A549 (cell line): ENCODE measurements at regions not wholly inside any gene's neighbourhood (a gene's known extent, or its start where the extent isn't known, plus 50 kb on each side); places are given as distances from the start of the nearest gene placed in this dataset.

Experiments
- ATAC-seq, 2 experiments: fragments of 200-7000 bp in 1 of 2; fragments of >200 bp in 1 of 2; cut with Nextera tagmentation in 1 of 2; cut with Tn5 transposase in 1 of 2; 3 replicates each; pipeline versions ENCODE4 v1.8.0 to v1.9.1; 2018 to 2020; ENCODE audit warnings: mild to moderate bottlenecking in 1 of 2, moderate library complexity in 1 of 2
- CTCF ChIA-PET: fragments of 300-600 bp; sonication (Branson Sonifier 250); formaldehyde crosslinking; extraction: SDS; loops from one replicate; lab custom pipeline; 2021; ENCODE audit warnings: antibody characterized with exemption, inconsistent platforms; lab: Yijun Ruan, JAX
- POLR2A ChIA-PET: fragments of 350-600 bp; formaldehyde crosslinking; extraction: SDS; loops from one replicate; lab custom pipeline; 2021; ENCODE audit warnings: antibody characterized with exemption, inconsistent platforms; lab: Yijun Ruan, JAX
- DNase-seq, 2 experiments: peaks; one replicate each; pipeline versions ENCODE4 v3.0.0 to v3.0.0-alpha.2; 2011 to 2016; ENCODE audit warnings: low read depth in 1 of 2, low spot score in 1 of 2
- FAIRE-seq: peaks from 2 replicates; lab custom pipeline; 2011; peaks lifted over from hg19 to GRCh38; lab: Jason Lieb, UNC
- H3K27ac ChIP-seq, 2 experiments: fragments of >200 bp; sonication (Bioruptor Twin); formaldehyde crosslinking; 3 replicates each; pipeline ENCODE4 v1.5.1; 2016 to 2017
- H3K4me1 ChIP-seq: fragments of >200 bp; sonication (Bioruptor Twin); formaldehyde crosslinking; 3 replicates; pipeline ENCODE4 v1.6.1; 2016
- H3K4me2 ChIP-seq: fragments of >200 bp; sonication (Bioruptor Twin); formaldehyde crosslinking; 3 replicates; pipeline ENCODE4 v1.6.1; 2016
- H3K4me3 ChIP-seq: fragments of >200 bp; sonication (Bioruptor Twin); formaldehyde crosslinking; 3 replicates; pipeline ENCODE4 v1.5.1; 2016
- H3K9me3 ChIP-seq: fragments of >200 bp; sonication (Bioruptor Twin); formaldehyde crosslinking; 3 replicates; pipeline ENCODE4 v1.6.1; 2016
- ATOH8 ChIP-seq: fragments of 250-450 bp; sonication (Bioruptor Pico); IDR thresholded peaks from 2 replicates; pipeline ENCODE4 v1.5.0; 2020; ENCODE audit warnings: low read depth, mild to moderate bottlenecking, moderate library complexity
- CBX2 ChIP-seq: fragments of 200-600 bp; sonication (generic); IDR thresholded peaks from 2 replicates; pipeline ENCODE4 v1.6.1; 2016; ENCODE audit warnings: low read depth, mild to moderate bottlenecking, borderline replicate concordance
- CHD2 ChIP-seq: fragments of 150-350 bp; IDR thresholded peaks from 2 replicates; pipeline ENCODE4 v1.6.1; 2014; ENCODE audit warnings: low read length; ENCODE audit not compliant: partially characterized antibody
- ELK1 ChIP-seq: fragments of 150-350 bp; IDR thresholded peaks from 2 replicates; pipeline ENCODE4 v1.6.1; 2014; ENCODE audit warnings: low read depth, mild to moderate bottlenecking, low read length
- FOSL2 ChIP-seq, 2 experiments: fragments of 450-650 bp in 1 of 2; fragments of >200 bp in 1 of 2; sonication (Bioruptor Twin) in 1 of 2; formaldehyde crosslinking; IDR thresholded peaks; 2 replicates each; pipeline versions ENCODE4 v1.5.0 to v1.6.1; 2016 to 2020; ENCODE audit warnings: mild to moderate bottlenecking in 1 of 2, moderate library complexity in 1 of 2
- FOXS1 ChIP-seq: fragments of 250-450 bp; sonication (Bioruptor Pico); IDR thresholded peaks from 2 replicates; pipeline ENCODE4 v1.5.0; 2020; ENCODE audit warnings: mild to moderate bottlenecking, moderate library complexity
- HEYL ChIP-seq: fragments of 250-450 bp; sonication (Bioruptor Pico); IDR thresholded peaks from 2 replicates; pipeline ENCODE4 v1.8.0; 2021; ENCODE audit warnings: mild to moderate bottlenecking, moderate library complexity
- HOXB13 ChIP-seq: fragments of 250-450 bp; sonication (Bioruptor Pico); IDR thresholded peaks from 2 replicates; pipeline ENCODE4 v1.5.0; 2020; ENCODE audit warnings: low read depth, mild to moderate bottlenecking, moderate library complexity
- JUN ChIP-seq, 2 experiments: fragments of >200 bp; sonication (Bioruptor Twin); formaldehyde crosslinking; IDR thresholded peaks; 2 replicates in 1 of 2; 3 replicates in 1 of 2; pipeline ENCODE4 v1.6.1; 2016 to 2017
- KDM5A ChIP-seq: fragments of 200-600 bp; sonication (generic); IDR thresholded peaks from 2 replicates; pipeline ENCODE4 v1.6.1; 2016; ENCODE audit warnings: antibody characterized with exemption, mild to moderate bottlenecking
- MAZ ChIP-seq: fragments of 150-350 bp; IDR thresholded peaks from 2 replicates; pipeline ENCODE4 v1.6.1; 2014; ENCODE audit warnings: antibody characterized with exemption, low read depth, low read length, borderline replicate concordance
- MYC ChIP-seq: IDR thresholded peaks from 2 replicates; pipeline ENCODE4 v1.6.1; 2012; ENCODE audit warnings: mild to moderate bottlenecking, inconsistent platforms, low read length, improper control_type of control experiment, borderline replicate concordance
- NFE2L2 ChIP-seq: fragments of 150-350 bp; conservative IDR thresholded peaks from 2 replicates; pipeline ENCODE4 v1.6.1; 2014; ENCODE audit warnings: low read length
- NPAS2 ChIP-seq: fragments of 250-450 bp; sonication (Bioruptor Pico); IDR thresholded peaks from 2 replicates; pipeline ENCODE4 v1.8.0; 2022; ENCODE audit warnings: mild to moderate bottlenecking, moderate library complexity, borderline replicate concordance
- NR3C1 ChIP-seq: fragments of >200 bp; sonication (Bioruptor Twin); formaldehyde crosslinking; IDR thresholded peaks from 3 replicates; pipeline ENCODE4 v1.6.1; 2017
- POLR2A ChIP-seq: IDR thresholded peaks from 2 replicates; pipeline ENCODE4 v1.6.1; 2012; ENCODE audit warnings: mild to moderate bottlenecking, low read length
- POLR2AphosphoS2 ChIP-seq: conservative IDR thresholded peaks from 2 replicates; pipeline ENCODE4 v1.6.1; 2012; ENCODE audit warnings: low read length, improper control_type of control experiment, inconsistent platforms
- RARB ChIP-seq: fragments of 250-450 bp; sonication (Bioruptor Pico); IDR thresholded peaks from 2 replicates; pipeline ENCODE4 v1.8.0; 2021; ENCODE audit warnings: mild to moderate bottlenecking, moderate library complexity
- RCOR1 ChIP-seq: fragments of 150-350 bp; IDR thresholded peaks from 2 replicates; pipeline ENCODE4 v1.6.1; 2014; ENCODE audit warnings: antibody characterized with exemption, low read length, low read depth
- TP53 ChIP-seq: fragments of 250-450 bp; sonication (Bioruptor Pico); IDR thresholded peaks from 2 replicates; pipeline ENCODE4 v1.5.0; 2021; ENCODE audit warnings: mild to moderate bottlenecking, moderate library complexity
- USF2 ChIP-seq: fragments of 450-650 bp; IDR thresholded peaks from 2 replicates; pipeline ENCODE4 v1.6.1; 2014; ENCODE audit warnings: antibody characterized with exemption
- ZNF302 ChIP-seq: fragments of 250-450 bp; sonication (Bioruptor Pico); IDR thresholded peaks from 2 replicates; pipeline ENCODE4 v1.9.0; 2021; ENCODE audit warnings: inconsistent platforms, mild to moderate bottlenecking, moderate library complexity
- ZSCAN20 ChIP-seq: fragments of 250-450 bp; sonication (Bioruptor Pico); IDR thresholded peaks from 2 replicates; pipeline ENCODE4 v1.8.0; 2022; ENCODE audit warnings: mild to moderate bottlenecking, moderate library complexity
- WGBS: methylation state at CpG from one replicate; pipeline ENCODE4 v1.1.6; 2017; ENCODE audit errors: missing lambda C conversion rate; 5-methylcytosine and 5-hydroxymethylcytosine counted together

GRCh38 chr2:47277187-47277586 lies 91.9 kb upstream of the EPCAM start:
- no peak for ATAC-seq
- Histone ChIP-seq H3K4me3 (no peak overlapping the region), H3K27ac (peak overlapping the region in 1 of 2 experiments; percentile 10; a peak in 1 of 6 replicates), H3K4me2 (no peak overlapping the region), H3K9me3 (no peaks in the 10 kb centered on the region), H3K4me1 (peaks cover 19% of the 10 kb centered on the region)
- ChIA-PET CTCF (interaction anchor here (0.5 to 2.5 kb wide), 6 partner anchors 15 to 1154 kb away, joined by 3 to 20 read pairs (median 4); no protein-coding TSS in a partner anchor), POLR2A (no interaction called here)
- DNase-seq, result no peak
- TF ChIP-seq NR3C1, result no peak
- no peak for TF ChIP-seq ELK1
- no peak for TF ChIP-seq HOXB13 (CRISPR knock-in tag)
- TF ChIP-seq TP53 (CRISPR knock-in tag), result no peak
- no peak for TF ChIP-seq ZNF302 (CRISPR knock-in tag)
- no peak for TF ChIP-seq NPAS2 (CRISPR knock-in tag)
- TF ChIP-seq RCOR1, result no peak
- no peak for TF ChIP-seq POLR2AphosphoS2
- no peak for TF ChIP-seq ATOH8 (CRISPR knock-in tag)
- TF ChIP-seq USF2, result no peak
- TF ChIP-seq KDM5A, result no peak
- TF ChIP-seq MYC, result no peak
- TF ChIP-seq JUN (IDR thresholded peaks at IDR 0.05), result no peak
- TF ChIP-seq FOXS1 (CRISPR knock-in tag), result no peak
- FAIRE-seq, result no peak

- Histone ChIP-seq H3K27ac (no peak overlapping the region), H3K4me3 (no peak overlapping the region), H3K4me2 (no peak overlapping the region), H3K9me3 (no peaks in the 10 kb centered on the region), H3K4me1 (peaks cover 30% of the 10 kb centered on the region)
- ChIA-PET CTCF (interaction anchor here (0.6 to 2.5 kb wide), 10 partner anchors 12 to 276 kb away, joined by 3 to 20 read pairs (median 4); no protein-coding TSS in a partner anchor), POLR2A (no interaction called here)
- TF ChIP-seq HEYL (CRISPR knock-in tag) (no peak), CBX2 (no peak)
- DNase-seq (no peak), ATAC-seq (no peak), FAIRE-seq (no peak)
- 64% methylated on average over 3 of the region's 3 CpGs for WGBS
These were observed 93.0 kb upstream of the EPCAM start for GRCh38 chr2:47276061-47276460.

DNA sequence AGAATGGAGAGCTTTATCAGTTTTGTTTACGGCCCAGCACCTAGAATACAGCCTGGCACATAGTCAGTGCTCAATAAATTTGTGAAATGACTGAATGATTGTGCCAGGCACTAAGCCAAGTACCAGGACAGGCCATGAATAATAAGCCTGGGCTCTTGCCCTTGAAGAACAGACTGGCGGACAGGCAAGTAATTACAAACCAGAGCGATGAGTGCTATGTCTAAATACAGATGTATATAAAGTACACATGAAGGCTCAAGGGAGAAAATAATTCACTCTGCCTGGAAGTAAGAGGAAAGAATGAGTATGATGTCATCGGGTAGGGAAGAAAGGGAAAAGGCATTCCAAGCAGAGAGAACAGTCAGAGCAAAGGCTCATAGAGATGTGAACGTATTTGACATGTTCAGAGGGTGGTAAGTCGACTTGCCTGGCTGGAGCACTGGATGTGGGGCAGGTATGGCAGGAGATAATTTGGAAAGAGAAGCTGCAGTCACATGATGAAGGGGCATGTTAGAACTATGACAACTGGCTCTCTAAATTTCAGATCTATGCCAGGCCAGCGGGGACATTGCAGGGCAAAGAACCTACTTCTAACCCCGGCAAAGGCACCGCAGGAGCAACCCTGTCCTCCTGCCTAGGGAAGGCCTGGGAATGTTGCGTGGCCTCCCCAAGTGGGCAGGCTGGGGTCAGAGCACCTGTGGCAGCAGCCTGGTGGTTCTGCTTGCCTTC lies 94.9 kb upstream of the EPCAM start:
- DNase-seq, result peak in 1 of 2 experiments; percentile 29
- TF ChIP-seq ATOH8 (CRISPR knock-in tag) (no peak), MAZ (no peak), FOSL2 (IDR thresholded peaks at IDR 0.05) (no peak), FOSL2 (CRISPR knock-in tag; IDR thresholded peaks at IDR 0.05) (no peak), NFE2L2 (no peak), RARB (CRISPR knock-in tag) (no peak), POLR2A (no peak), CHD2 (no peak), USF2 (no peak), ZSCAN20 (CRISPR knock-in tag) (no peak), HEYL (CRISPR knock-in tag) (no peak), NPAS2 (CRISPR knock-in tag) (no peak), ZNF302 (CRISPR knock-in tag) (no peak)
- Histone ChIP-seq H3K4me1 (peaks cover 46% of the 10 kb centered on the region), H3K4me3 (no peak overlapping the region), H3K4me2 (peak overlapping the region; percentile 1; the same call in 1 of the 3 replicates), H3K9me3 (no peaks in the 10 kb centered on the region), H3K27ac (peak overlapping the region; percentile 46 to 72; a peak in 5 of 6 replicates)
- ChIA-PET CTCF (interaction anchor here (0.6 to 7.5 kb wide), 18 partner anchors 8 to 383 kb away, joined by 3 to 95 read pairs (median 5); no protein-coding TSS in a partner anchor), POLR2A (no interaction called here)
- 77% methylated on average over 10 of the region's 10 CpGs for WGBS
- no peak for FAIRE-seq
- no peak for ATAC-seq
